Panc1 (cell line): ENCODE measurements at regions not wholly inside any gene's neighbourhood (a gene's known extent, or its start where the extent isn't known, plus 50 kb on each side); places are given as distances from the start of the nearest gene placed in this dataset.

Experiments used
- ATAC-seq: fragments of 200-7000 bp; cut with Tn5 transposase; 2 replicates; pipeline ENCODE4 v1.9.1; 2020; ENCODE audit warnings: mild to moderate bottlenecking, moderate library complexity
- BruUV-seq: library from RNA; stranded (reverse); fragments of 400-500 nt; replicated peaks from 2 replicates; lab custom pipeline; 2021; lab: Mats Ljungman, UMichigan
- CTCF ChIA-PET: fragments of 300-600 bp; sonication (Branson Sonifier 250); formaldehyde crosslinking; loops from one replicate; lab custom pipeline; 2022; ENCODE audit warnings: antibody characterized with exemption; lab: Charles Lee
- POLR2A ChIA-PET: fragments of 300-600 bp; sonication (Branson Sonifier 250); formaldehyde crosslinking; loops from one replicate; lab custom pipeline; 2022; ENCODE audit warnings: antibody characterized with exemption; lab: Charles Lee
- DNase-seq: peaks from one replicate; pipeline ENCODE4 v3.0.0-alpha.2; 2010; ENCODE audit warnings: low read depth, low spot score
- H3K27ac ChIP-seq: 2 replicates; pipeline ENCODE4 v1.5.1; 2011; ENCODE audit warnings: mild to moderate bottlenecking, low read length, inconsistent platforms
- H3K27me3 ChIP-seq: fragments of 200-500 bp; sonication (Bioruptor generic); 2 replicates; pipeline ENCODE4 v1.6.0; 2014; ENCODE audit warnings: low read length, inconsistent platforms; ENCODE audit not compliant: control insufficient read depth, insufficient read depth
- H3K36me3 ChIP-seq: fragments of 200-500 bp; sonication (Bioruptor generic); 2 replicates; pipeline ENCODE4 v1.5.1; 2014; ENCODE audit warnings: inconsistent platforms, mild to moderate bottlenecking, low read length, moderate library complexity; ENCODE audit not compliant: control insufficient read depth, insufficient read depth
- H3K4me1 ChIP-seq: 2 replicates; pipeline ENCODE4 v1.5.1; 2011; ENCODE audit warnings: inconsistent platforms, mild to moderate bottlenecking, low read length, moderate library complexity; ENCODE audit not compliant: control insufficient read depth, insufficient read depth
- H3K4me3 ChIP-seq, 2 experiments: 2 replicates each; pipeline ENCODE4 v1.5.1; 2011 to 2012; ENCODE audit warnings: low read depth in 2 of 2, low read length in 2 of 2, mild to moderate bottlenecking in 2 of 2, inconsistent platforms in 1 of 2, moderate library complexity in 1 of 2
- H3K9me3 ChIP-seq: fragments of 200-500 bp; sonication (Bioruptor generic); 2 replicates; pipeline ENCODE4 v1.5.1; 2014; ENCODE audit warnings: low read depth, mild to moderate bottlenecking, inconsistent platforms, low read length, moderate library complexity; ENCODE audit not compliant: control insufficient read depth, insufficient read depth
- POLR2AphosphoS5 ChIP-seq: IDR thresholded peaks from 2 replicates; pipeline ENCODE4 v1.6.1; 2012; ENCODE audit warnings: mild to moderate bottlenecking, low read depth, low read length, moderate library complexity
- SIN3A ChIP-seq: IDR thresholded peaks from 2 replicates; pipeline ENCODE4 v1.6.1; 2012; ENCODE audit warnings: low read depth, mild to moderate bottlenecking, low read length, moderate library complexity, borderline replicate concordance; ENCODE audit not compliant: insufficient read depth
- TCF7L2 ChIP-seq: IDR thresholded peaks from 2 replicates; pipeline ENCODE4 v1.6.1; 2011; ENCODE audit warnings: mild to moderate bottlenecking, low read depth, low read length, inconsistent platforms
- in situ Hi-C: cut with HindIII; loops from 2 replicates; pipeline ENCODE4 v1.10.0; 2016; ENCODE audit warnings: low sequenced_read_pairs, low pct_unique_long_range_greater_than_20kb
- intact Hi-C: fragments of 100-400 bp; cut with micrococcal nuclease; formaldehyde crosslinking; loops from one replicate; pipeline ENCODE4 v1.10.0; 2022; ENCODE audit not compliant: unreplicated experiment
- TF ChIP-seq, protein P1 (sequence below): fragments of 450-650 bp; IDR thresholded peaks from 2 replicates; pipeline ENCODE4 v1.5.1; 2017; ENCODE audit warnings: mild to moderate bottlenecking
- TF ChIP-seq, protein P2 (sequence below), 2 experiments: IDR thresholded peaks; 2 replicates each; pipeline ENCODE4 v1.6.1; 2011 to 2012; ENCODE audit warnings: low read depth in 2 of 2, control low read depth in 1 of 2, low read length in 1 of 2, mild to moderate bottlenecking in 1 of 2, moderate library complexity in 1 of 2; ENCODE audit not compliant: insufficient read depth in 1 of 2

DNA sequence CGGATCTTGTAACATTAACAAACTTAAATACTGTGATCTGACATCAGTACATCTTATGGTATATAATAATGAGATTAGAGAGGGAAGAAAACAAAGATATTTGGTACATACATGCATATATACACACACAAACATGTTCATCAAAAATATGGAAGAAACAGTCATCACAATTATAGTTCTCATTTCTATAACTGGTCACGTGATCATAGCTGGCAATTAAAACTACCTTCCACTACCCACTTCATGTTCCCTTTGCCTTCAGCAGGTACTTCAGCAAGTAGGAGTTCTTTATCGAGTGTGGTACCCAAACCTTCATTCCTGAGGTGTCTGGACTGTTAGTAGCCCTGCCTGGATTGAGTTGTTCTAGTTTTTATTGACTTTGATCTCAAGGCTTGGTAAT is 70.9 kb upstream of the ALDH1A3 start:
- intact Hi-C loops, result no loop called here

DNA sequence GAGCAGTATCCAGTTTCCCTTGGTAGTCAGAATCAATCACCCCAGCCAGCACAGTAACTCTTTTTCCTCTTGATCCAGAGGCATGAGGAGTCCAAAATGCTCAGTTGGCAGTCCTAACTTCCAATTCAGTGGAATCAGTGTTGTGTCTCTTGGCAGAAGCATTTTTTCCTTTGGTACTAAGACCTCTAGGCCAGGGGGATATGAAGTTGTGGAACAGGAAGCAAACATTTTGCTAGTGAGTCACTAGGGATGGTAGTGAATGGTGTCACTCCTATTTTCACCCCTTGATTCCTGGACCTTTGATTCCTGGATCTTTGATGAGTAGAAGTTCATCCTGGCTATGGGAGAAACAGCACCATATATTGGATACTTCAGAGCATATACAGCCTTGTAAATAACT is 70.5 kb upstream of the ALDH1A3 start:
- BruUV-seq, result no TSS peak

More for the DNA sequence above, 70.9 kb upstream of the ALDH1A3 start:
- TF ChIP-seq TCF7L2, result no peak
- no peak for TF ChIP-seq SIN3A
- no peak for TF ChIP-seq POLR2AphosphoS5
- TF ChIP-seq, protein P1, sequence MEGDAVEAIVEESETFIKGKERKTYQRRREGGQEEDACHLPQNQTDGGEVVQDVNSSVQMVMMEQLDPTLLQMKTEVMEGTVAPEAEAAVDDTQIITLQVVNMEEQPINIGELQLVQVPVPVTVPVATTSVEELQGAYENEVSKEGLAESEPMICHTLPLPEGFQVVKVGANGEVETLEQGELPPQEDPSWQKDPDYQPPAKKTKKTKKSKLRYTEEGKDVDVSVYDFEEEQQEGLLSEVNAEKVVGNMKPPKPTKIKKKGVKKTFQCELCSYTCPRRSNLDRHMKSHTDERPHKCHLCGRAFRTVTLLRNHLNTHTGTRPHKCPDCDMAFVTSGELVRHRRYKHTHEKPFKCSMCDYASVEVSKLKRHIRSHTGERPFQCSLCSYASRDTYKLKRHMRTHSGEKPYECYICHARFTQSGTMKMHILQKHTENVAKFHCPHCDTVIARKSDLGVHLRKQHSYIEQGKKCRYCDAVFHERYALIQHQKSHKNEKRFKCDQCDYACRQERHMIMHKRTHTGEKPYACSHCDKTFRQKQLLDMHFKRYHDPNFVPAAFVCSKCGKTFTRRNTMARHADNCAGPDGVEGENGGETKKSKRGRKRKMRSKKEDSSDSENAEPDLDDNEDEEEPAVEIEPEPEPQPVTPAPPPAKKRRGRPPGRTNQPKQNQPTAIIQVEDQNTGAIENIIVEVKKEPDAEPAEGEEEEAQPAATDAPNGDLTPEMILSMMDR, result no peak
- TF ChIP-seq, protein P2, sequence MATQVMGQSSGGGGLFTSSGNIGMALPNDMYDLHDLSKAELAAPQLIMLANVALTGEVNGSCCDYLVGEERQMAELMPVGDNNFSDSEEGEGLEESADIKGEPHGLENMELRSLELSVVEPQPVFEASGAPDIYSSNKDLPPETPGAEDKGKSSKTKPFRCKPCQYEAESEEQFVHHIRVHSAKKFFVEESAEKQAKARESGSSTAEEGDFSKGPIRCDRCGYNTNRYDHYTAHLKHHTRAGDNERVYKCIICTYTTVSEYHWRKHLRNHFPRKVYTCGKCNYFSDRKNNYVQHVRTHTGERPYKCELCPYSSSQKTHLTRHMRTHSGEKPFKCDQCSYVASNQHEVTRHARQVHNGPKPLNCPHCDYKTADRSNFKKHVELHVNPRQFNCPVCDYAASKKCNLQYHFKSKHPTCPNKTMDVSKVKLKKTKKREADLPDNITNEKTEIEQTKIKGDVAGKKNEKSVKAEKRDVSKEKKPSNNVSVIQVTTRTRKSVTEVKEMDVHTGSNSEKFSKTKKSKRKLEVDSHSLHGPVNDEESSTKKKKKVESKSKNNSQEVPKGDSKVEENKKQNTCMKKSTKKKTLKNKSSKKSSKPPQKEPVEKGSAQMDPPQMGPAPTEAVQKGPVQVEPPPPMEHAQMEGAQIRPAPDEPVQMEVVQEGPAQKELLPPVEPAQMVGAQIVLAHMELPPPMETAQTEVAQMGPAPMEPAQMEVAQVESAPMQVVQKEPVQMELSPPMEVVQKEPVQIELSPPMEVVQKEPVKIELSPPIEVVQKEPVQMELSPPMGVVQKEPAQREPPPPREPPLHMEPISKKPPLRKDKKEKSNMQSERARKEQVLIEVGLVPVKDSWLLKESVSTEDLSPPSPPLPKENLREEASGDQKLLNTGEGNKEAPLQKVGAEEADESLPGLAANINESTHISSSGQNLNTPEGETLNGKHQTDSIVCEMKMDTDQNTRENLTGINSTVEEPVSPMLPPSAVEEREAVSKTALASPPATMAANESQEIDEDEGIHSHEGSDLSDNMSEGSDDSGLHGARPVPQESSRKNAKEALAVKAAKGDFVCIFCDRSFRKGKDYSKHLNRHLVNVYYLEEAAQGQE (IDR thresholded peaks at IDR 0.05; ENCODE audit: insufficient read depth in 1 of 2, low read depth in 2 of 2, low read length in 1 of 2), result no peak
- CTCF ChIA-PET, result no interaction called here
- DNase-seq, result no peak
- ATAC-seq, result no peak
- POLR2A ChIA-PET, result no interaction called here
- no peak overlapping the region for H3K4me3 ChIP-seq
- peaks cover 6% of the 10 kb centered on the region for H3K9me3 ChIP-seq
- no peaks in the 10 kb centered on the region for H3K36me3 ChIP-seq
- H3K27me3 ChIP-seq, result no peaks in the 10 kb centered on the region
- no peak overlapping the region for H3K27ac ChIP-seq
- in situ Hi-C loops, result no loop called here
- BruUV-seq, result no TSS peak
- H3K4me1 ChIP-seq, result no peaks in the 10 kb centered on the region

DNA sequence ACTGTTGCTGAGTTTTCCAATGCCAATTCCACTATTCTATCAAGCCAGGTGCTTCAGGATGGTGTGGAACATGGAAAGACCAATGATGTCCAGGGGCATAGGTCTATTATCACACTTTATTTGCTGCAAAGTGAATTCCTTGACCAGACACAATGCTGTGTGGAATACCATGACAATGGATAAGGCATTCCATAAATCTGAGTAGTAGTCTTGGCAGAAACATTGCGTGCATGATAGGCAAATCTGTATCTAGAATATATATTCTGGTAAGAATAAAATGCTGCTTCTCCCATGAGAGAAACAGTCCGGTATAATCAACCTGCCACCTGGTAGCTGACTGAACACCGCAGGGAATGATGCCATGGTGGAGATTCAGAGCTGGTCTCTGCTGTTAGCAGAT is 70.0 kb upstream of the ALDH1A3 start:
- intact Hi-C loops (no loop called here), in situ Hi-C loops (no loop called here)
- Histone ChIP-seq H3K4me3 (no peak overlapping the region), H3K36me3 (no peaks in the 10 kb centered on the region), H3K27me3 (no peaks in the 10 kb centered on the region), H3K4me1 (no peaks in the 10 kb centered on the region), H3K27ac (no peak overlapping the region), H3K9me3 (peaks cover 6% of the 10 kb centered on the region)
- ATAC-seq (no peak), DNase-seq (no peak)
- ChIA-PET CTCF (no interaction called here), POLR2A (no interaction called here)
- no TSS peak for BruUV-seq
- TF ChIP-seq SIN3A (no peak), TCF7L2 (no peak), POLR2AphosphoS5 (no peak)
- TF ChIP-seq, protein P1, result no peak
- TF ChIP-seq, protein P2 (IDR thresholded peaks at IDR 0.05; ENCODE audit: insufficient read depth in 1 of 2, low read depth in 2 of 2, low read length in 1 of 2), result no peak

More for the DNA sequence above, 70.5 kb upstream of the ALDH1A3 start:
- TF ChIP-seq TCF7L2 (no peak), POLR2AphosphoS5 (no peak)
- ChIA-PET CTCF (no interaction called here), POLR2A (no interaction called here)
- in situ Hi-C loops (no loop called here), intact Hi-C loops (no loop called here)
- Histone ChIP-seq H3K36me3 (no peaks in the 10 kb centered on the region), H3K4me3 (no peak overlapping the region), H3K9me3 (peaks cover 6% of the 10 kb centered on the region), H3K27me3 (no peaks in the 10 kb centered on the region), H3K4me1 (no peaks in the 10 kb centered on the region), H3K27ac (no peak overlapping the region)
- DNase-seq, result no peak
- no peak for ATAC-seq
